ENCODE measurements at regions not wholly inside any gene's neighbourhood (a gene's known extent, or its start where the extent isn't known, plus 50 kb on each side); places are given as distances from the start of the nearest gene placed in this dataset.

DNA sequence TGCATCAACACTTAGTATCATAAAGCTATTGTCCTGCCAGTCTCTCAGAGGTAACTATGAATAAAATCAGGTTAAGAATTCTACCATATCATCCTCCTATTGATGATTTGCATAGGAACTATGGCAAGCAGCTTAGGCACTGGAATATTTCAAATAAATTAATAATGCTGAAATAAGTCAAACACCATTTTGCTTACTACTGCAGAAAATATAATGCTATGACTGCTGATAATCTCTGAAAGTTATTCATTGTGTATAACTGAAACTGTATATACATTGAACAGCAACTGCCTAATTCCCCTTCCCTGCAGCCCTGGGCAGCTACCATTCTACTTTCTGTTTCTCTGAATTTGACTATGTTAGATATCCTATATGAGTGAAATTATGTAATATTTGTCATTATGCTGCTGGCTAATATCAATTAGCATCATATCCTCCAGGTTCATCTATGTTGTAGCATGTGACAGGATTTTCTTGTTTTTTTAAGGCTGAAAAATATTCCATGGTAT, 318.8 kb upstream of the SGCG start:
- Mint-ChIP-seq H3K36me3 (ENCODE audit: low read depth) (no peaks in the 10 kb centered on the region), H3K27ac (ENCODE audit: unreplicated experiment) (no peak overlapping the region), H3K4me3 (ENCODE audit: unreplicated experiment) (no peak overlapping the region), H3K9me3 (ENCODE audit: low read depth) (peaks cover 3% of the 10 kb centered on the region), H3K4me1 (ENCODE audit: low read depth) (peaks cover 4% of the 10 kb centered on the region), H3K27me3 (ENCODE audit: low read depth) (no peaks in the 10 kb centered on the region)
- no peak for DNase-seq (ENCODE audit: low spot score)
- TF ChIP-seq, protein P1, sequence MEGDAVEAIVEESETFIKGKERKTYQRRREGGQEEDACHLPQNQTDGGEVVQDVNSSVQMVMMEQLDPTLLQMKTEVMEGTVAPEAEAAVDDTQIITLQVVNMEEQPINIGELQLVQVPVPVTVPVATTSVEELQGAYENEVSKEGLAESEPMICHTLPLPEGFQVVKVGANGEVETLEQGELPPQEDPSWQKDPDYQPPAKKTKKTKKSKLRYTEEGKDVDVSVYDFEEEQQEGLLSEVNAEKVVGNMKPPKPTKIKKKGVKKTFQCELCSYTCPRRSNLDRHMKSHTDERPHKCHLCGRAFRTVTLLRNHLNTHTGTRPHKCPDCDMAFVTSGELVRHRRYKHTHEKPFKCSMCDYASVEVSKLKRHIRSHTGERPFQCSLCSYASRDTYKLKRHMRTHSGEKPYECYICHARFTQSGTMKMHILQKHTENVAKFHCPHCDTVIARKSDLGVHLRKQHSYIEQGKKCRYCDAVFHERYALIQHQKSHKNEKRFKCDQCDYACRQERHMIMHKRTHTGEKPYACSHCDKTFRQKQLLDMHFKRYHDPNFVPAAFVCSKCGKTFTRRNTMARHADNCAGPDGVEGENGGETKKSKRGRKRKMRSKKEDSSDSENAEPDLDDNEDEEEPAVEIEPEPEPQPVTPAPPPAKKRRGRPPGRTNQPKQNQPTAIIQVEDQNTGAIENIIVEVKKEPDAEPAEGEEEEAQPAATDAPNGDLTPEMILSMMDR (IDR thresholded peaks at IDR 0.05) = no peak

DNA sequence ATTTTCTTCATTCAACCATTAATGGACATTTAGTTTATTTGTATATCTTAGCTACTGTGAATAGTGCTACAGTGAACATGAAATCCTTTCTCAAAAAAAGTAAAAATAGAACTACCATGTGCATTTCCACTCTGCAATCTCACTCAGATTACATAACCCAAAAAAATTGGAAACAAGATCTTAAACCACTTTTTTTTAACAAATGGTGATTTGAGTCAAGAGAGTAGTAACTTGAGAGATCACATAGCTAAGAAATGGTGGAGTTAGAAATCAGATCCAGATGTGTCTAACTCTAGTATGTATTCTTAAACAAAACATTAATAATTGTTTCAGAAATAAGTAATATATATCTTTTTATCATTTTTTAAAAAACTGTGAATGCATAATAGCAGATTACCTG, 318.3 kb upstream of the SGCG start:
- Mint-ChIP-seq H3K27me3 (ENCODE audit: low read depth) (no peaks in the 10 kb centered on the region), H3K4me1 (ENCODE audit: low read depth) (peaks cover 4% of the 10 kb centered on the region), H3K4me3 (ENCODE audit: unreplicated experiment) (no peak overlapping the region), H3K9me3 (ENCODE audit: low read depth) (peaks cover under 1% of the 10 kb centered on the region), H3K36me3 (ENCODE audit: low read depth) (no peaks in the 10 kb centered on the region), H3K27ac (ENCODE audit: unreplicated experiment) (no peak overlapping the region)
- TF ChIP-seq, protein P1 (IDR thresholded peaks at IDR 0.05) = no peak
- no peak for DNase-seq (ENCODE audit: low spot score)

DNA sequence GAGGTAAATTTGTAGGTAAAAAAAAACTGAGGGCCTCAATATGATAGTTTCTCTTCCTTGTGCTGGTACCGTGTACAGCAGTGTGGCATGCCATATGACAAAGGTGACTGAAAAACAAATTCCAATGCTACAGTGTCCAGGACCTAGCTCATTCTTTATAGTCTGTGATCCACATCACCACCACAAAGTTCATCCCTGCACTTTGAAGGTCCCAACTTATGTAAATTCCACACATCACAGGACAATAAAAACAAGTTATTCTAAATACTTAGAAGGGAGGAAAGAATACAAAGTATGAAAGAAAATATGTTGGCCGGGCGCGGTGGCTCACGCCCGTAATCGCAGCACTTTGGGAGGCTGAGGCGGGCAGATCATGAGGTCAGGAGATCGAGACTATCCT, 314.6 kb upstream of the SGCG start:
- H3K36me3 Mint-ChIP-seq (ENCODE audit: low read depth) = no peaks in the 10 kb centered on the region
- no peaks in the 10 kb centered on the region for H3K27me3 Mint-ChIP-seq (ENCODE audit: low read depth)
- TF ChIP-seq, protein P1 (IDR thresholded peaks at IDR 0.05) = no peak
- H3K9me3 Mint-ChIP-seq (ENCODE audit: low read depth) = no peaks in the 10 kb centered on the region
- no peak for DNase-seq (ENCODE audit: low spot score)
- no peak overlapping the region for H3K27ac Mint-ChIP-seq (ENCODE audit: unreplicated experiment)
- peaks cover 4% of the 10 kb centered on the region for H3K4me1 Mint-ChIP-seq (ENCODE audit: low read depth)
- H3K4me3 Mint-ChIP-seq (ENCODE audit: unreplicated experiment) = no peak overlapping the region

DNA sequence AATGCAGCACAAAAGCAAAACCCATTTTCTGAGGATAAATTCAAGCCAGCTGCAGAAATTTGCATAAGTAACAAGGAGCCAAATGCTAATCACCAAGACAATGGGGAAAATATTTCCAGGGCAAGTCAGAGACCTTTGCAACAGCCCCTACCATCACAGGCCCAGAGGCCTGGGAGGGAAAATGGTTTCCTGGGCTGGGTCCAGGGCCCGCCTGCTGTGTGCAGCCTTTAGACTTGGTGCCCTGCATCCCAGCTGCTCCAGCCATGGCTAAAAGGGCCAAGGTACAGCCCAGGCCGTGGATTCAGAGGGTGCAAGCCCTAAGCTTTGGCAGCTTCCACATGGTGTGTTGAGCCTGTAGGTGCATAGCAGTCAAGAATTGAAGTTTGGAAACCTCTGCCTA, 309.5 kb upstream of the SGCG start:
- Mint-ChIP-seq H3K27ac (ENCODE audit: unreplicated experiment) (no peak overlapping the region), H3K4me3 (ENCODE audit: unreplicated experiment) (no peak overlapping the region), H3K36me3 (ENCODE audit: low read depth) (peaks cover 5% of the 10 kb centered on the region), H3K4me1 (ENCODE audit: low read depth) (no peaks in the 10 kb centered on the region), H3K9me3 (ENCODE audit: low read depth) (peaks cover 4% of the 10 kb centered on the region), H3K27me3 (ENCODE audit: low read depth) (no peaks in the 10 kb centered on the region)
- DNase-seq (ENCODE audit: low spot score) = no peak
- TF ChIP-seq, protein P1 (IDR thresholded peaks at IDR 0.05) = no peak

DNA sequence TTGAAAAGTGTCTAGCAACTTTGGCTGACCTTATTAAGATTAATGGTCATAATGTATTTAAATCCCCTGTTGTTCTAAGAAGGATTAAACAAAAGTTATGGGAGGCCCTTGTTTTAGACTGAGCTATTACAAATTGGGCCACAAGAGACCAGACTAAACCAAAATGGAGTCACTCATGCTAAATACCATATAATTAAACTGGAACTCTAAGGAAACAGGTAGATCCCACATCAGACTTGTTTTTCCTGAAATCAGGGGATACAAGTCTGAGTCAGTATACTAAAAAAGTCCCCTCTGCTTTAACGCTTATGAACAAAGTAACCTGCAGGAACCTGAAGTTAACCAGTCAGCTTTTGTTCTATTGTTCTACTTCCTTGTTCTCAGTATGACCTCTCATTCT, 305.9 kb upstream of the SGCG start:
- Mint-ChIP-seq H3K27me3 (ENCODE audit: low read depth) (no peaks in the 10 kb centered on the region), H3K9me3 (ENCODE audit: low read depth) (peaks cover 4% of the 10 kb centered on the region), H3K36me3 (ENCODE audit: low read depth) (peaks cover 5% of the 10 kb centered on the region), H3K4me1 (ENCODE audit: low read depth) (peaks cover 3% of the 10 kb centered on the region), H3K27ac (ENCODE audit: unreplicated experiment) (no peak overlapping the region), H3K4me3 (ENCODE audit: unreplicated experiment) (no peak overlapping the region)
- TF ChIP-seq, protein P1 (IDR thresholded peaks at IDR 0.05) = no peak
- DNase-seq (ENCODE audit: low spot score) = no peak
